ENCODE measurements at regions not wholly inside any gene's neighbourhood (a gene's known extent, or its start where the extent isn't known, plus 50 kb on each side); places are given as distances from the start of the nearest gene placed in this dataset.
"Not testable (repeated sequence)": the region's sequence is repeated elsewhere in the genome, so short reads cannot be mapped to it uniquely, and the experiment has no call there.

DNA sequence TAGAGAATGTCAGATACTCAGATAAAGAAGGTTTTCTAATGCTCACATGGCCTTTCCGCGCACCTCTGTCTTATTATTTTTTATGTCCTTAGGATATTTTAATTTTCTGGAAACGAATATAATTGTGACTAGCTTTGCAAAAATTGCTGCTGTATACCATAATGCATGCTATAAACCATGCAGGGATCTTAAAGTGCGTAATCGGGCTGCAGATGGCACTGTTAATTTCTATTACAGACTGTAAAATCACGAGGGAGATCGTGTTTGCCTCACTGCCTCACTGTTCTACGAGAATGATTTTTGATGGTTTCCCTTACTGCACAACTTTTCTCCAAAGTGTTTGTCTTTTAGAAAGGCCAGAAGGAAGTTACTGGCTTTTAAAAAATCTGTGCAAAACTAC, 356.1 kb downstream of the TUSC1 start:
- ChIA-PET POLR2A (no interaction called here), CTCF (no interaction called here)
- H3K27me3 ChIP-seq (ENCODE audit: control insufficient read depth in 2 of 2, insufficient read depth in 2 of 2, low read length in 2 of 2): no peaks in the 10 kb centered on the region
- H3K27me3 Mint-ChIP-seq: no peaks in the 10 kb centered on the region
- no peak overlapping the region for H3K4me3 ChIP-seq (ENCODE audit: low read length)
- DNase-seq (no peak), ATAC-seq (no peak)
- no peaks in the 10 kb centered on the region for H3K36me3 ChIP-seq (ENCODE audit: control insufficient read depth in 2 of 3, insufficient read depth in 3 of 3, low read length in 3 of 3)
- peaks cover 0 to 1% (median 0%) of the 10 kb centered on the region in 7 donors for H3K4me1 Mint-ChIP-seq
- H3K9me3 ChIP-seq (ENCODE audit: control insufficient read depth in 2 of 3, low read length in 3 of 3): no peaks in the 10 kb centered on the region
- H3K27ac ChIP-seq (ENCODE audit: low read depth, low read length): no peak overlapping the region
- no peaks in the 10 kb centered on the region for H3K36me3 Mint-ChIP-seq
- no peaks in the 10 kb centered on the region for H3K4me1 ChIP-seq (ENCODE audit: control insufficient read depth in 2 of 2, insufficient read depth in 2 of 2, low read length in 2 of 2)
- no peak overlapping the region for H3K27ac Mint-ChIP-seq
- intact Hi-C loops (cut with micrococcal nuclease): no loop called here
- no peak overlapping the region for H3K4me3 Mint-ChIP-seq
- peaks cover 3 to 18% (median 8%) of the 10 kb centered on the region in 11 donors for H3K9me3 Mint-ChIP-seq

DNA sequence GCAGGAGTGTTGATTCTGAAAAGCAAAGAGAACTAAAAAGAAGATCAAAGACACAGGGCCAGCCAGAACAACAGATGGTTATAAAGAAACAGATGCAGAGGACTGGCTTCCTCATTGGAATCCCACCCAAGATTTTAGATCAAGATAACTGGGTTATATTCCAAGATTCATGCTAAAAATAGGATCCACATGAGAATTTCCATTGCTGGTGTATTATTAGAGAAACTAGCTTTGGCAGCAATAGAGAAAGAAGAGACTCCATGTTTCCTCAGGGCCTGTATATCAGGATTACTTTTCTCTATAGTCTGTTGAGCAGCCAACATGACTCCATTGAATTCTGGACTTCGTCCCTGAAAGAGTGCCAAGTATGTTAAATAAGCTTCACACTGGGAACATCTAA, 367.3 kb downstream of the TUSC1 start:
- intact Hi-C loops (cut with micrococcal nuclease): no loop called here

DNA sequence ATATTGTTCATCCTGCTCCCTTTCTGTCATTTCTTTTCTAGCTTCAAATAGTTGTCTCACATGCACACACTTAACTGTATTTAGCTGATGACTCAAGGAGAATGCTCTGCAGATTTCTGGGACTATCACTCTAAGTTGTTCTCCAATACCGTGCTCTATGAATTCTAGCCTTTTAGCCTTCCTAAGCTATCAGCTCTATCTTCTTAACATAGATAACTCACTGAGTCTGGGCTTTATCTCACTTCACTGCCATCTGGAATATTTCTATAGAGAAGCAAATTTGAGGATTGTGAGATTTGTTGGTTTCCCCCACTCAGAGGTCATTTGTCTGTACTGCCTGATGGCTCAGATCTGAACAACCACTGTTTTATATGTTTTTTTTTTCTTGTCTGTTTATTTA, 369.7 kb downstream of the TUSC1 start:
- Histone ChIP-seq H3K36me3 (ENCODE audit: control insufficient read depth in 2 of 3, insufficient read depth in 3 of 3, low read length in 3 of 3) (no peaks in the 10 kb centered on the region), H3K27me3 (ENCODE audit: control insufficient read depth in 2 of 2, insufficient read depth in 2 of 2, low read length in 2 of 2) (no peaks in the 10 kb centered on the region), H3K4me3 (ENCODE audit: low read length) (no peak overlapping the region), H3K9me3 (ENCODE audit: control insufficient read depth in 2 of 3, low read length in 3 of 3) (no peaks in the 10 kb centered on the region), H3K27ac (ENCODE audit: low read depth, low read length) (no peak overlapping the region), H3K4me1 (ENCODE audit: control insufficient read depth in 2 of 2, insufficient read depth in 2 of 2, low read length in 2 of 2) (no peaks in the 10 kb centered on the region)
- H3K4me1 Mint-ChIP-seq: no peaks in the 10 kb centered on the region
- intact Hi-C loops (cut with micrococcal nuclease): no loop called here
- no peak overlapping the region for H3K4me3 Mint-ChIP-seq
- ChIA-PET CTCF (no interaction called here), POLR2A (no interaction called here)
- H3K27me3 Mint-ChIP-seq: no peaks in the 10 kb centered on the region
- H3K9me3 Mint-ChIP-seq: peaks cover 0 to 32% (median 10%) of the 10 kb centered on the region in 11 donors
- no peaks in the 10 kb centered on the region for H3K36me3 Mint-ChIP-seq
- ATAC-seq (no peak), DNase-seq (no peak)
- no peak overlapping the region for H3K27ac Mint-ChIP-seq

More for the DNA sequence above, 367.3 kb downstream of the TUSC1 start:
- Mint-ChIP-seq H3K9me3 (peaks cover 2 to 26% (median 10%) of the 10 kb centered on the region in 11 donors), H3K36me3 (no peaks in the 10 kb centered on the region), H3K27ac (no peak overlapping the region), H3K4me3 (no peak overlapping the region), H3K27me3 (no peaks in the 10 kb centered on the region), H3K4me1 (no peaks in the 10 kb centered on the region)
- no peak overlapping the region for H3K27ac ChIP-seq (ENCODE audit: low read depth, low read length)
- ChIA-PET POLR2A (no interaction called here), CTCF (no interaction called here)
- no peaks in the 10 kb centered on the region for H3K36me3 ChIP-seq (ENCODE audit: control insufficient read depth in 2 of 3, insufficient read depth in 3 of 3, low read length in 3 of 3)
- ATAC-seq: no peak
- no peak overlapping the region for H3K4me3 ChIP-seq (ENCODE audit: low read length)
- no peak for DNase-seq
- H3K27me3 ChIP-seq (ENCODE audit: control insufficient read depth in 2 of 2, insufficient read depth in 2 of 2, low read length in 2 of 2): no peaks in the 10 kb centered on the region
- no peaks in the 10 kb centered on the region for H3K4me1 ChIP-seq (ENCODE audit: control insufficient read depth in 2 of 2, insufficient read depth in 2 of 2, low read length in 2 of 2)
- no peaks in the 10 kb centered on the region for H3K9me3 ChIP-seq (ENCODE audit: control insufficient read depth in 2 of 3, low read length in 3 of 3)

DNA sequence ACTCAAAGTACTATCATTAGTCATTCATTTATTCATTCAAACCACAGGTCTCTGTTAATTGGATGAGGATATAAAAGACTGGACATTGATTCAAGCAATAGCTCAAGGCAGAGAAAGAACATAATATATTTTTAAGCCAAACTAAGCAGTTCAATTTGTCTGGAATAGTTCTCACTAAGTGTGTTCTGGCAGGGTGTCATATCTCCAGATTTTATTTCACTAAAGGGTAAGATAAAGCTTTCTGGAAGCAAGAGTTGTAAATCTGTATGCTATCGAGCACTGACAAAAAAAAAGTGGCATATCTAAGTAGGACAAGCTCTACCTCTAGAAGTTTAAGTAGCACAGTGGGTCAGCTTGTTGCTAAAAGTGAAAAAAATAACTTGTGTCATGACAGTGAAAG, 375.6 kb downstream of the TUSC1 start:
- Histone ChIP-seq H3K36me3 (ENCODE audit: control insufficient read depth in 2 of 3, insufficient read depth in 3 of 3, low read length in 3 of 3) (no peaks in the 10 kb centered on the region), H3K4me1 (ENCODE audit: control insufficient read depth in 2 of 2, insufficient read depth in 2 of 2, low read length in 2 of 2) (no peaks in the 10 kb centered on the region), H3K27me3 (ENCODE audit: control insufficient read depth in 2 of 2, insufficient read depth in 2 of 2, low read length in 2 of 2) (no peaks in the 10 kb centered on the region), H3K9me3 (ENCODE audit: control insufficient read depth in 2 of 3, low read length in 3 of 3) (no peaks in the 10 kb centered on the region), H3K4me3 (ENCODE audit: low read length) (no peak overlapping the region), H3K27ac (ENCODE audit: low read depth, low read length) (no peak overlapping the region)
- intact Hi-C loops (cut with micrococcal nuclease): no loop called here
- CTCF ChIA-PET: no interaction called here
- Mint-ChIP-seq H3K4me1 (no peaks in the 10 kb centered on the region), H3K27ac (no peak overlapping the region), H3K4me3 (no peak overlapping the region), H3K27me3 (no peaks in the 10 kb centered on the region), H3K36me3 (no peaks in the 10 kb centered on the region), H3K9me3 (peaks cover 0 to 40% (median 8%) of the 10 kb centered on the region in 11 donors)
- DNase-seq (no peak), ATAC-seq (no peak)
- POLR2A ChIA-PET: no interaction called here

DNA sequence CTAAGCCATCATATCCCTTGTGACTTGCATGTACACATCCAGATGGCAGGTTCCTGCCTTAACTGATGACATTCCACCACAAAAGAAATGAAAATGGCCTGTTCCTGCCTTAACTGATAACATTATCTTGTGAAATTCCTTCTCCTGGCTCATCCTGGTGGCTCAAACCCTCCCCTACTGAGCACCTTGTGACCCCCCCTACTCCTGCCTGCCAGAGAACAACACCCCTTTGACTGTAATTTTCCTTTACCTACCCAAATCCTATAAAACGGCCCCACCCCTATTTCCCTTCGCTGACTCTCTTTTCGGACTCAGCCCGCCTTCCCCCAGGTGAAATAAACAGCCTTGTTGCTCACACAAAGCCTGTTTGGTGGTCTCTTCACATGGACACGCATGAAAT, 390.0 kb downstream of the TUSC1 start:
- ATAC-seq; DNase-seq; POLR2A ChIA-PET; H3K9me3 ChIP-seq (ENCODE audit: control insufficient read depth in 2 of 3, low read length in 3 of 3); H3K27me3 Mint-ChIP-seq; H3K4me1 Mint-ChIP-seq; H3K27ac Mint-ChIP-seq; H3K4me1 ChIP-seq (ENCODE audit: control insufficient read depth in 2 of 2, insufficient read depth in 2 of 2, low read length in 2 of 2); intact Hi-C loops (cut with micrococcal nuclease); CTCF ChIA-PET; H3K27ac ChIP-seq (ENCODE audit: low read depth, low read length); H3K4me3 ChIP-seq (ENCODE audit: low read length); H3K36me3 ChIP-seq (ENCODE audit: control insufficient read depth in 2 of 3, insufficient read depth in 3 of 3, low read length in 3 of 3); H3K27me3 ChIP-seq (ENCODE audit: control insufficient read depth in 2 of 2, insufficient read depth in 2 of 2, low read length in 2 of 2); H3K36me3 Mint-ChIP-seq; H3K4me3 Mint-ChIP-seq: not testable (repeated sequence)
- peaks cover 0 to 19% (median 9%) of the 10 kb centered on the region in 11 donors for H3K9me3 Mint-ChIP-seq

DNA sequence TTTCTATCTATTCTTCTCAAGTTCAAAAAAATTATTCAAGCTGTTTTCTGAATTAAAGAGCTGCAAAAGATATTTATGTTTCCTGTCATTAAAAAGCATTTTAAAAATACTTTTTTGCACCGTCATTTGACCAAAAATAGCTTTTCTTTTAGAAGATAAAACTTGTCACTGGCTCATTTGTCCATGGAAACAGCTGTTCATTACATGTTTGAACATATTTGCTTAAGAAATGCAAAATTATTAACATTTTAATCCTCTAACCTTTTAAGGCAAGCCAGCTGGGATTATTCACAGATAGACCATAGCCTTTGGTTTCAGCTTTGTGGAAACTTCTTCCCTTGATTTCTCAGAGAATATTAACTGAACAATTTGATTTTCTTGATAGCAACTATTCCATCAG, 393.9 kb downstream of the TUSC1 start:
- Histone ChIP-seq H3K4me3 (ENCODE audit: low read length) (no peak overlapping the region), H3K27me3 (ENCODE audit: control insufficient read depth in 2 of 2, insufficient read depth in 2 of 2, low read length in 2 of 2) (no peaks in the 10 kb centered on the region), H3K4me1 (ENCODE audit: control insufficient read depth in 2 of 2, insufficient read depth in 2 of 2, low read length in 2 of 2) (no peaks in the 10 kb centered on the region), H3K36me3 (ENCODE audit: control insufficient read depth in 2 of 3, insufficient read depth in 3 of 3, low read length in 3 of 3) (no peaks in the 10 kb centered on the region), H3K9me3 (ENCODE audit: control insufficient read depth in 2 of 3, low read length in 3 of 3) (no peaks in the 10 kb centered on the region), H3K27ac (ENCODE audit: low read depth, low read length) (no peak overlapping the region)
- intact Hi-C loops (cut with micrococcal nuclease): no loop called here
- DNase-seq: no peak
- CTCF ChIA-PET: no interaction called here
- H3K27ac Mint-ChIP-seq: no peak overlapping the region
- POLR2A ChIA-PET: no interaction called here
- ATAC-seq: no peak
- no peaks in the 10 kb centered on the region for H3K4me1 Mint-ChIP-seq
- no peaks in the 10 kb centered on the region for H3K36me3 Mint-ChIP-seq
- no peaks in the 10 kb centered on the region for H3K27me3 Mint-ChIP-seq
- H3K4me3 Mint-ChIP-seq: no peak overlapping the region
- peaks cover 0 to 16% (median 10%) of the 10 kb centered on the region in 11 donors for H3K9me3 Mint-ChIP-seq

DNA sequence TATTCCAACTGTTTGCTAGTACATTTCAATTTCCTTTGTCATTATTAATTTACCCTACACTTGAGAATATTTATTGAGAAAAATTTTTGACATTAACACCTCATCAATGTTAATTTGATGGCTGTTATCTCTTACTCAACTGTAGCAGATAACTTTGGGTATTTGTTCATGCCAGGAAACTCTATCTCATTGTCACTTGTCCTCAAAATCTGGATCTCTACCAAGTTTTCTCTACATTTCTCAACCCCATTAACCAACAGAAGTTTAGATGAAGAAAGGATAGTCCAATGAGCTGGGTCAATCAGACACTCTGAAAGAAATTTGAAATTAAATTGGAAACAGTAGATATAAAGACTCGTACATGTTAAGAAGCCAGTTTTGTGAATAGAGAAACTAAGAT, 395.3 kb downstream of the TUSC1 start:
- H3K36me3 Mint-ChIP-seq: no peaks in the 10 kb centered on the region
- H3K27me3 Mint-ChIP-seq: no peaks in the 10 kb centered on the region
- no peaks in the 10 kb centered on the region for H3K9me3 ChIP-seq (ENCODE audit: control insufficient read depth in 2 of 3, low read length in 3 of 3)
- no peaks in the 10 kb centered on the region for H3K36me3 ChIP-seq (ENCODE audit: control insufficient read depth in 2 of 3, insufficient read depth in 3 of 3, low read length in 3 of 3)
- H3K27ac Mint-ChIP-seq: no peak overlapping the region
- H3K4me3 ChIP-seq (ENCODE audit: low read length): no peak overlapping the region
- no peaks in the 10 kb centered on the region for H3K4me1 ChIP-seq (ENCODE audit: control insufficient read depth in 2 of 2, insufficient read depth in 2 of 2, low read length in 2 of 2)
- DNase-seq (no peak), ATAC-seq (no peak)
- no peak overlapping the region for H3K27ac ChIP-seq (ENCODE audit: low read depth, low read length)
- peaks cover 0 to 8% (median 3%) of the 10 kb centered on the region in 11 donors for H3K9me3 Mint-ChIP-seq
- no peak overlapping the region for H3K4me3 Mint-ChIP-seq
- no peaks in the 10 kb centered on the region for H3K27me3 ChIP-seq (ENCODE audit: control insufficient read depth in 2 of 2, insufficient read depth in 2 of 2, low read length in 2 of 2)
- no peaks in the 10 kb centered on the region for H3K4me1 Mint-ChIP-seq
- intact Hi-C loops (cut with micrococcal nuclease): no loop called here
- ChIA-PET CTCF (no interaction called here), POLR2A (interaction anchor here (0.6 kb wide), 1 partner anchor 59 kb away, joined by 5 read pairs; no protein-coding TSS in a partner anchor)

Data from naive thymus-derived CD4-positive, alpha-beta T cell (primary cell).